Kidney capillary endothelial cell (primary cell): ENCODE measurements at regions not wholly inside any gene's neighbourhood (a gene's known extent, or its start where the extent isn't known, plus 50 kb on each side); places are given as distances from the start of the nearest gene placed in this dataset.

Experiments
- DNase-seq: peaks from one replicate; pipeline ENCODE4 v3.0.0-alpha.2; 2018; ENCODE audit warnings: low spot score

GRCh38 chr5:73228052-73228451 is 55.1 kb downstream of the TMEM174 start:
- no peak for DNase-seq
